WTC11 (cell line): ENCODE measurements at regions not wholly inside any gene's neighbourhood (a gene's known extent, or its start where the extent isn't known, plus 50 kb on each side); places are given as distances from the start of the nearest gene placed in this dataset.

Experiments
- ATF1 ChIP-seq: sonication (generic); formaldehyde crosslinking; IDR thresholded peaks from 2 replicates; pipeline ENCODE4 v1.8.1; 2023; ENCODE audit warnings: mild to moderate bottlenecking, moderate library complexity, missing genetic modification reagents
- ATF3 ChIP-seq: sonication (generic); formaldehyde crosslinking; conservative IDR thresholded peaks from 2 replicates; pipeline ENCODE4 v1.8.1; 2022; ENCODE audit warnings: mild to moderate bottlenecking, missing genetic modification reagents
- CBFB ChIP-seq: sonication (generic); formaldehyde crosslinking; IDR thresholded peaks from 2 replicates; pipeline ENCODE4 v1.8.1; 2022; ENCODE audit warnings: mild to moderate bottlenecking, low read depth, missing genetic modification reagents
- CTCF ChIP-seq: fragments of 200-600 bp; IDR thresholded peaks from 2 replicates; pipeline ENCODE4 v1.8.0; 2022; ENCODE audit warnings: antibody characterized with exemption
- ELF4 ChIP-seq: sonication (generic); formaldehyde crosslinking; IDR thresholded peaks from 2 replicates; pipeline ENCODE4 v1.8.1; 2022; ENCODE audit warnings: low read depth, mild to moderate bottlenecking, moderate library complexity, missing genetic modification reagents
- MAX ChIP-seq: sonication (generic); formaldehyde crosslinking; IDR thresholded peaks from 2 replicates; pipeline ENCODE4 v1.8.0; 2022; ENCODE audit warnings: mild to moderate bottlenecking, missing genetic modification reagents
- MLX ChIP-seq: sonication (generic); formaldehyde crosslinking; IDR thresholded peaks from 2 replicates; pipeline ENCODE4 v1.8.1; 2023; ENCODE audit warnings: mild to moderate bottlenecking, missing genetic modification reagents, moderate library complexity
- NR1H2 ChIP-seq: sonication (generic); formaldehyde crosslinking; IDR thresholded peaks from 2 replicates; pipeline ENCODE4 v1.9.0; 2021; ENCODE audit warnings: mild to moderate bottlenecking, moderate library complexity, missing genetic modification reagents
- SMAD3 ChIP-seq: sonication (generic); formaldehyde crosslinking; IDR thresholded peaks from 2 replicates; pipeline ENCODE4 v1.8.0; 2022; ENCODE audit warnings: missing genetic modification reagents, mild to moderate bottlenecking, borderline replicate concordance
- SP1 ChIP-seq: sonication (generic); formaldehyde crosslinking; conservative IDR thresholded peaks from 2 replicates; pipeline ENCODE4 v1.8.1; 2022; ENCODE audit warnings: missing genetic modification reagents
- TCF7 ChIP-seq: sonication (generic); formaldehyde crosslinking; IDR thresholded peaks from 2 replicates; pipeline ENCODE4 v1.8.0; 2022; ENCODE audit warnings: mild to moderate bottlenecking, low read depth, missing genetic modification reagents, moderate library complexity
- ZNF396 ChIP-seq: fragments of 250-450 bp; sonication (Bioruptor Pico); IDR thresholded peaks from 2 replicates; pipeline ENCODE4 v1.8.0; 2021; ENCODE audit warnings: mild to moderate bottlenecking, moderate library complexity, borderline replicate concordance
- ZNF425 ChIP-seq: fragments of 250-450 bp; sonication (Bioruptor Pico); conservative IDR thresholded peaks from 2 replicates; pipeline ENCODE4 v1.9.0; 2021; ENCODE audit warnings: mild to moderate bottlenecking

GRCh38 chr19:34603003-34603402, 74.0 kb downstream of the SCGB2B2 start:
- TF ChIP-seq CTCF (no peak), TCF7 (CRISPR knock-in tag) (no peak), NR1H2 (CRISPR knock-in tag) (no peak), ELF4 (CRISPR knock-in tag) (no peak), CBFB (CRISPR knock-in tag) (no peak), SP1 (CRISPR knock-in tag) (no peak), ATF1 (no peak), ZNF425 (CRISPR knock-in tag) (no peak), MLX (CRISPR knock-in tag) (no peak), SMAD3 (CRISPR knock-in tag) (no peak), MAX (CRISPR knock-in tag) (no peak), ZNF396 (CRISPR knock-in tag) (no peak), ATF3 (CRISPR knock-in tag) (no peak)
